ENCODE measurements at regions not wholly inside any gene's neighbourhood (a gene's known extent, or its start where the extent isn't known, plus 50 kb on each side); places are given as distances from the start of the nearest gene placed in this dataset.
"Not testable (repeated sequence)": the region's sequence is repeated elsewhere in the genome, so short reads cannot be mapped to it uniquely, and the experiment has no call there.

- not testable (repeated sequence) for TF ChIP-seq CTCF (conservative IDR thresholded peaks at IDR 0.05); ZFX (IDR thresholded peaks at IDR 0.05)
These were observed 3078.6 kb downstream of the RPIA start for GRCh38 chr2:91770046-91770575.
